ENCODE measurements at regions not wholly inside any gene's neighbourhood (a gene's known extent, or its start where the extent isn't known, plus 50 kb on each side); places are given as distances from the start of the nearest gene placed in this dataset.

DNA sequence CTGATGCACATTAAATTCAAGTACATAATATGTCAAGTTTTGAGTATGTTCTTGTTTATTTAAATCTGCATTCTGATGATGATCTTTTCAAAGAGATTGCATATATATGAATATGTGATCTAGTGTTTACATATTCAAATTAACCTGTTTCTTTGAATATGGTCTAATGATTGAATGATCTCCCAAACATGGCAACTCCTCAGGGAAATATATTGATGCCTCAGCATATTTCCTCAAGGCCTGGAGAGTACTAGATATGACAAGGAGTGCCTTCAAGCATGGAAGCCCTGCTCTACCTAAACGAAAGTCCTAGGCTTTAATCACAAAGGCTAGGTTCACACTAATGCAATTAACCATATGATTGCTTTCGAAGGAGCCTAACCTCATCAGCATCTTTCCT lies 532.8 kb downstream of the ZIC1 start:
- DNase-seq: no peak

DNA sequence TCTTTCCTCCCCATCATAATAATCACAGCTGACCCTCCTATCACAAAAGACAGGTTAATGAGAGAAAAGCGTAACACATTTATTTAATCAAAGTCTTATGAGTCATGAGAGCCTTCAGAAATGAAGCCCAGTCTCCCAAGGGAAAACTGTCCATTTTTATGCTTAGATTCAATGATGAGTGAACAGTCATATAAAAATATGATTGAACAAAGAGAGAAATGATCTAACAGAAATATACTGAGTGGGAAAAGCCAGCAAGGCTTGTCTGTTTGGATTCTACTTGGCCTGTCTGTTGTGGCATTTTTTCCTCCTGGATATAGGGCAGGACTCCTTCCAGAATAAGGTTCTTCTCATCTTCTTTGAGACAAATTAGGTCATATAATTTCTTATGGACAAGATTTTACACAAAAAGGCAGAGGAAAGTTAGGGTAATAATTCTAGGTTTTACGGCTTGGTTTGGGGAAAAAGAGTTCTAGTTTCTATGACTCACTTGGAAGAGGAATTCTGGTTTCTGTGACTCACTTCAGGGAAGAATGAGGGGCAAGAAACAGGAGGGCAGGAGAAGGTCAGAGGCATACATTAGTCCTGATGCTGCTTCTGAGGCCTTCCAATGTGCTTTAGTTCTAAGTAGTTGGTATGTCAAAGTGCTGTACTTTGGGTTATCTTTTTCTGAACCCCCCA lies 534.2 kb downstream of the ZIC1 start:
- DNase-seq: no peak

DNA sequence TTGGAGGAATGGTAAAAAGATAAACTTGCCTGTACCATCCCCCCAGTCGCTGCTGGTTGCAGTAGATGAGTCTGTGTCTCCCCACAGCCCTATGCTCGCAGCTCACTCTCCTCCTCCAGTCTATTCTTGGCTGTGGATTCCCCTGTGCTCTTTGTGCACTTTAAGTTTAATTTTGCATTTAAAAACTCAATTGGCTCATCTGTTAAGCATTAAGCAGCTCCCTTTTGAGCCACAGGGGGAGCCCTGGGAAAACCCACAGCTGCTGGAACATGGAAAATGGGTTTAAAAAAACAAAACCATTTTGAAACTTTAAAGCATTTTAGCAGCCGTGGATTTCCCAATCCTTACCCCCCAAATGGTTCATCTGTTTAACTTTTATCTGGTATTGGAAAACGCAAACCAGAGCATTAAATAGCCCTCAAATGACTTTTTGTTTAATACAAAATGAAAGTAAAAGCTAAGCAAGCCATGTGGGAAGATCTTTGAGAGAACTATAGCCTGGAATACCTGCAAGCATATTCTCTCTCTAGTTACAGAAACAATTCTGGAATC lies 536.9 kb downstream of the ZIC1 start:
- DNase-seq: no peak

DNA sequence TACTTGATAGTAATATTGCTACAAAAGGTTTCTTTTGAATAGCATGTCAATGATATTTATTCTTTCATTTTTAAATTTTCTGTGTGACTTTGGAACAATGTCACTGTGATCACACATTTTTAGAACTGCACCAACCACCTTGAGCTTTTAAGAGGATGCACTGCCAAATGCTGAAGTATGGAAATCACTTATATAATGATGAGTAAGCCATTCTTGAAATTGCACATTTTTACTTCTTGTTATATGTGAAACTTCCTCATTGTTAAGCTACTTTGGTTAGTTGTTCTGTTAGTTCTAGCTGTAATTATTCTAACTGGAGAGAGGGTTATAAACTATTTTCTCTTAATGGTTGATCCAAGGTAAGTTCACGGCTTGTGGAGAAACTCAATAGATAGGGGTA lies 547.5 kb downstream of the ZIC1 start:
- no peak for DNase-seq

DNA sequence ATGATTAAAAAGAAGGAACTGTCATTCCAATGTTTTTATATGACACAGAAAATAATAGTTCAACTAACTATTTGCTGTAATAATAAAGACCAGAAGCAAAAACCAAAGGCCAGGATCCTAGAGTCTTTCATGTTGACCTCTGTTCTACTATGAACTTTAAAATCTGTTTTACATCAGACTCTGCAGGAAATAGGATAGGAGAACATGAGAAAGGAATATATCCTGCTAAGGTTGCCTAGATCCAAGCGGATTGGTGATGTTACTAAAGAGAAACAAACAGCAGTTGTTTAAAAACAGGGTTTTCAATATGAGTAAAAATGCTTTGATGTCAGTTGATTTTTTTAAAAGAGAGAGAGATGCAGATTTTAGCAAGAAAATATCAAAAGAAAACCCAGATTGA lies 549.6 kb downstream of the ZIC1 start:
- DNase-seq: no peak

DNA sequence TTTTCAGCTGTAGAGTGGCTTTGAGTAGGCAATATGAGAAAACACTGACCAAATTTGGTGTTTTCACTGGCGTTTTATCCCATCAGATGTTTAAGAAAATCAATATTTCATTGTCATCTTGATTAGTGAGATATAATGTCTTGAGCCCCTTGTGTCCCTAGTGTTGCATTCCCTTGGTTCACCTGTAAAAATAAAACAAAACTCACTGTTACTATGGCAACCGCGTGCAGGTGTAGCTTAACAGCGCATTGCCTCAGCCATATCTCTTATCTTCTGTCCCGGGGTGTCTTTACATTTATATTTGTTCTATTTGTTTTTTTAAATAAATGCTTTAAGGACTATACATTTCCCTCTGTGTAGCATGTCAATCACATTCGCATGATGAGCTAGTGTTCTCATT lies 551.6 kb downstream of the ZIC1 start:
- no peak for DNase-seq

DNA sequence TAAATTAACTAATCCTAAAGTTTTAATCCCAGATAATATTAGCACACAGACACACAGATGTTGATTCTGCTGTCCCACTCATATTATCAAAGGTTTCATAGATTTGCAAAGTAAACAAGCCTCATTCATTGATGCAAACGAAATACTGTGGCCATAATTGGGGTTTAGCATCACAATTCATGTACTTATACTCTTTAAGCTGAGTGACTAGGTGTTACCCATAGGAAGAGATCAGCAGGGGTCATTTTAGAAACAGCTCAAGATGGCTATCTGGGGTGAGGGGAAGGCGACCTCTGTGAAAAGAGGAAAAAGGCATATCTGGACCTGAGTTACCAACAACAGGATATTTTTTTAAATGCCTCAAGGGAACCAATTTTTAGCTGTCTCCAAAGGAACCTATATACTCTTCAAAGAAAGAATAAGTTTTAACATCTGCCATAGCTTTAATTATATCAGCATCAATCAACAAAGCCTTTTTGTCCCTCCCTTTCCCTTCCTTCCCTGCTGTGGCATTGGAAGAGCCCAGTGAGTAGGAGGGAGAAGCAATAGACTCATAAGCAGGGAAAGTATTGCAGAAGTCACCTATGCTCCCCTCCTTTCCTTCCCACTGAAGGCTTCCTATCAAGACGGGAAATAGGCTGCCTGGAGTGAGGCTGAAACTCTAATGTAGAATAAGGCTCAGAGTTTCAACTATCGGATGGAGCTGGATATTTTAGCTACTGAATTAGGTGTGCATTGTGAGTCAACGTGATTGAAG lies 553.4 kb downstream of the ZIC1 start:
- DNase-seq: no peak

DNA sequence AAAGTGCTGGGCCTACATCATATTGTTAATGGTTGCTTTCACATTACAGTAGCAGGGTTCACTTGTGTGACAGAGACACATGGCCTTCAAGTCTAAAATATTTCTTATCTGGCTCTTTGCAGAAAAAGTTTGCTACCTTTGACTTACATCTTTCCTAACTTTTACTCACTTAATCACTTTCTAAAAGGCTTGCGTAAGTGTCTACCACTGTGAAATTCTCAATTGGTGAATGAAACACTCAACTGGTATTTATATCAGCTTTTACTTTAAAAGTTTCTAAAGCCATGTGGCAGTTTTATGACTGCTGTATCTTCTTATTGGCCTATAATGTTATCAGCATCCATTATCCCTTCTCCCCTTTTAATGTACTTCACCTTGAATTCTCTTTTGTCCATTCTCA lies 554.5 kb downstream of the ZIC1 start:
- DNase-seq: no peak

DNA sequence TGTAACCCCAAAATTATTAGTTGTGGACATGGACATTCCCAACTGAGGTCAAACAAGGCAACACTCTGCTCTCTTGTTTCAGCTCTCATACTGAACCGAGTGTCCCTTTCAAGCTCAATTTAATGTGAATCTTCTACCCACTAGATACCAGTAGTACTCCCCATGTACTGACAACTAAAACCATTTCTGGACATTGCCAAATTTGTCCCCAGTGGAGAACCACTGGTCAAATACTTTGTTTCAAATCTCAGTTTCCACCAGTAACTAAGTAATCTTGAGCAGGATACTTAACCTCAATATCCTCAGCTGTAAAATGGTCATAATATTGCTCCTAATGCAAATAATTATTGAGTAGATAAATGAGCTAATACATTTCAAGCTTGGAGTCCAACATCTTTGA lies 566.0 kb downstream of the ZIC1 start:
- DNase-seq: no peak

DNA sequence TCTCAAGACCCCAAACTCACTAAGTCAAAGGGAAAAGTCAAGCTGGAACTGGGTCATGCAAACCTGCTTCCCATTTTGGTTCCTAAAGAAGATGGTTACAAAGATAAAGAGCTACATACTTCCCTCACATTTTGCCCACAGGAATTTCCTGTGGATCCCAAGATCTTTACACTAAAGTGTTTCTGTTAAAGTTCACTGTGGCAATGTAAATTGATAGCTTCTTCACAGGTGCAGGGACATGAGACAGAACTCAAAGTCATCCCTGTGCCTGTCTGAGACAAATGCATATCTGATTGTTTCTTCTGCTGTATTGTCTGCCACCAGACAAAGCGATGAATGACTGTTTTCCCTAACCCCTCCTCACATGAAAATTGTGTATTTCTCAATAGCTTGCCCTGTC lies 567.8 kb downstream of the ZIC1 start:
- DNase-seq: no peak

DNA sequence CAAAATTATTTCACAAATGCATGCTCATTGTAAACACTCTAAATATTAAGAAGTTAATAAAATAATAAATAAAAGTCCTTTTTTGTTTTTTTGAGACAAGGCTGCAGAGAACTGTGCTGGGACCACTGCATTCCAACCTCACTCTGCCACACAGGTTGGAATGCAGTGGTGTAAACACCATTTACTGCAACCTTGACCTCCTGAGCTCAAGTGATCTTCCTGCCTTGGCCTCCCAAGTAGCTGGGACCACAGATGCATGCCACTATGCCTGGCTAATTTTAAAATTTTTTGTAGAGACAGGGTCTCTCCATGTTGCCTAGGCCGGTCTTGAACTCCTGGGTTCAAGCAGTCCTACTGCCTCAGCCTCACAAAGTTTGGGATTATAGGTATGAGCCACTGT lies 578.4 kb downstream of the ZIC1 start:
- no peak for DNase-seq

DNA sequence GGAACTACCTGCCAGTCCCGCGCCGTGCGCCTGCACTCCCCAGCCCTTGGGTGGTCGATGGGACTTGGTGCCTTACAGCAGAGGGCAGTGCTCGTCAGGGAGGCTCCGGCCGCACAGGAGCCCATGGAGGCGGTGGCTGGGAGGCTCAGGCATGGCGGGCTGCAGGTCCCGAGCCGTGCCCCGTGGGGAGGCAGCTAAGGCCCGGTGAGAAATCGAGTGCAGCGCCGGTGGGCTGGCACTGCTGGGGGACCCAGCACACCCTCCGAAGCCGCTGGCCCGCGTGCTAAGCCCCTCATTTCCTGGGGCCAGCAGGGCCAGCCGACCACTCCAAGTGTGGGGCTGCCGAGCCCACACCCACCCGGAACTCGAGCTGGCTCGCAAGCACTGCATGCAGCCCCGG lies 580.2 kb downstream of the ZIC1 start:
- DNase-seq: no peak

DNA sequence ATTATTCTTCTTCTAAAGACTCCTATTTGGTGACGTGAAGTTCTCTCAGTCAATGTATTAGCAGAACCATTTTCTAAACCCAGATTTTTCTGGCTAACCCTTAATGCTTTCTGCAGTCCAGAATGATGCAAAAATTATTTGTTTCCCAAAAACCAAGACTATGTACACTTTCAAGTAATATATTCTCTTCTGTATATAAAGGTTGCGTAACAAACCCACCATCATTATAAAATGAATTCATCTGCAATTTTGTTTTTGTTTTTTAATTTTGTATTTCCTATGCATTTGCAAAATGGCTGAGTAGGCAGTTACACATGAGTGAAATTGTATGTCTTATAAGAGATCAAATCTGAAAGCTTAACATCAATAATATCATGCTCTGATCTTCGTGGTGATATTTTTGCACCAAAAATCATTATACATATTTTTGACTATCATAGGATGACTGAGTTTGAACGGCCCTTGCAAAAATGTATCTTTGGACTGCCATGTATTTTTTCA lies 593.6 kb downstream of the ZIC1 start:
- no peak for DNase-seq

DNA sequence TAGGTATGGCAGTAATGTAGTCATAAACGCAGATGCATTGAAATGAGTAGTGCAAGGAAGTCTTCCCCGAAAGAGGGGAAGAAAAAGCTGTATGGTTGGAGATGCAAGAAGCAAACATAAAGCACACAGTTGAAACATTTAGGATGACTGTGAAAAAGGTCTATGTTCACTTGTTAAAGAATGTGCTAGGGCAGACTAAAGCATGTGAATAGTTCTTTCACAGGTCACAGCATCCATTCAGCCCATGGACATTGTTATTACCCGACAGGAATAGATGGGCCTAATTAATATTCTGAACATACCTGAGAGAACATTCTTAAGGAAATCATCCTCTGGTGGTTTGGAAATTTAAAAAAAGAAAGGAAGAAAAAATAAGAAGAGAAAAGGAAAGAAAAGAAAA lies 595.2 kb downstream of the ZIC1 start:
- DNase-seq: no peak

DNA sequence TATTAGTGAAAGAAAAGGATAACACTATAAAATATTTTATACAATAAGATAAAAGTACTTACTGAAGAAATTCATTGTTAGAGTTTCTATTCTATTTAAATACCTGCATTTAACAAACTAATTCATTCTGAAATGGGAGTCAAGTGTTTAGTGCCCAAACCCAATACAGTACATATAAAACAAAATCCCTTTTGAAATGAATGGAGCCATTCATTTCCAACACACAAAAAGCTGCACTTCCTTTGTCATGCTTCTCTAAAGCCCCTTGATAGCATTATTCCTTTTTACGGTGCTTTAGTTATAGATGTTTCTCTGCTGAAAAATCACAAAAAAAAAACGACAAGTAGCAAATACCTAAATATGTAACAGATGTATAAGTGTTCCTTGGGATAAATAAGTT lies 596.3 kb downstream of the ZIC1 start:
- no peak for DNase-seq

DNA sequence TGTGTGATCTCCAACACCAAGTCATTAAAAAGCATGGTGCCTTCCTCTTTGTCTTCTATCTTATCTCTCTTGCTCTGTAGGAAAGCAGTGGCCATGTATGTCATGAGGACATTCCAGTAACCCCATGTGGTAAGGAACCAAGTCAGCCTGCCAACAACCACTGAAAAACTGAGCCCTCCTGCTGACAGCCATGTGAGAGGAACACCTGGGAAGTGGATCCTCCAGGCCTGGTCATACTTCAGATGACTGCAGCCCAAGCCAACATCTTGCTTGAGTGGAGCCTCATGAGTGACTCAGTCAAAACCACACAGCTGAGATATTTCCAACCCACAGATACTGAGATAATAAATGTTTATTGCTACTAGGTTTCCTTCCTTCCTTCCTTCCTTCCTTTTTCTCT lies 597.3 kb downstream of the ZIC1 start:
- no peak for DNase-seq

DNA sequence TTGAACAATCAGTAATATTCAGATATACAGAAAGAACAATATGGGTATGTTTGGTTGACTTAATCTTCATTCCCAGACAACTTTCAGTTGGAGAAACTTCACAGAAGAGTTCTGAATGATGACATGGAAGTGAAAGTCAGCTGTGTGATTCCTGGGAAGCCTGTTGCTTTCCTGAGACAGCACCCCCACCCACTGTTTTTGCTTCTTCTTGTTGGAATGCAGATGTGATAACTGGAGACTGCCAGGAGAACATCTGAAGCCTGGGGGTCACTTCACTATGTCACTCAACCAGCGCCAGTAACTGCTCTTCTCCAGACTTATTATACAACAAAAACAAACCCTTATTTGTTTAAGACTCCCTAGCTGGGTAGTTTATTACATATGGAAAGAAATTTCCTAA lies 599.4 kb downstream of the ZIC1 start:
- DNase-seq: no peak

DNA sequence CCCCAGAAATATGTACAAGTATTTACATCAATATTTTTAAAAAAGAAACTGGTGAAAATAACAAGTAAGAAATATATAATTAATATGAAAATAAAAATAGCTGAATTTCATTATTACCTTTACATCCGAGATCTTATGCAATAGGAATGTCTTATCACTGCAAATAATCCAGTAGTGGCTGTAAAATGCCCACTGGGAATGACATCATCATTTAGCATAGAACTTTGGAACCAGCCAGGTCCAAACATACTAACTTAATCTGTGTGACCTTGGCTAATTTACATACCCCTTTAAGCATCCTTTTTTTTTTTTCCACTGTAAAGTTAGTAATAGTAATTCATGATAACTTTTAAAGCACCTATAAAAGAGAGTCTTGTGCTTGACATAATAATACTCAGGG lies 611.7 kb downstream of the ZIC1 start:
- DNase-seq: no peak

DNA sequence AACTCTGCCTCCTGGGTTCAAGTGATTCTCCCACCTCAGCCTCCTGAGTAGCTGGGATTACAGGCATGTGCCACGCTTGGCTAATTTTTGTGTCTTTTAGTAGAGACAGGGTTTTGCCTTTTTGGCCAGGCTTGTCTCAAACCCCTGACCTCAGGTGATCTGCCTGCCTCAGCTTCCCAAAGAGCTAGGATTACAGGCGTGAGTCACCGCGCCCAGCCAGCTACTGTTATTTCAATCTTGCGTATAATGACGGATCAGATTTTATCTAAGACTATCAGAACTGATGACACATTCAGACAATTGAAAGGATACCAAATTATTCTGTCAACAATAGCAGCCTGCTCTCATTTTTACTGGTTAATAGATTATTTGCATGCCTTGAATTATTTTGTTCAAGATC lies 612.2 kb downstream of the ZIC1 start:
- no peak for DNase-seq

DNA sequence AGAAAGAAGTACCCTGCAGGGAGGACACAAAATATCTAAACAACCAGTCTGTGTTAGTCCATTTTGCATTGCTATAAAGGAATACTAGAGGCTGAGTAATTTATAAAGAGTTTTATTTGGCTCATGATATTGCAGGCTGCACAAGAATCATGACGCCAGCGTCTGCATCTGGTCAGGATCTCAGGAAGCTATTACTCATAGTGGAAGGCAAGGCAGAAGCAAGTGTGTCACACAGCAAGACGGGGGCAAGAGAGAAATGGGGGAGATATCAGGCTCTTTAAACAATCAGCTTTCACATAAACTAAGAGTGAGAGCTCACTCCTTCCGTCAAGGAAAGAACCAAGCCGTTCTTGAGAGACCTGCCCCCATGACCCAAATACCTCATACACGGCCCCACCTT lies 614.8 kb downstream of the ZIC1 start:
- DNase-seq: no peak

DNA sequence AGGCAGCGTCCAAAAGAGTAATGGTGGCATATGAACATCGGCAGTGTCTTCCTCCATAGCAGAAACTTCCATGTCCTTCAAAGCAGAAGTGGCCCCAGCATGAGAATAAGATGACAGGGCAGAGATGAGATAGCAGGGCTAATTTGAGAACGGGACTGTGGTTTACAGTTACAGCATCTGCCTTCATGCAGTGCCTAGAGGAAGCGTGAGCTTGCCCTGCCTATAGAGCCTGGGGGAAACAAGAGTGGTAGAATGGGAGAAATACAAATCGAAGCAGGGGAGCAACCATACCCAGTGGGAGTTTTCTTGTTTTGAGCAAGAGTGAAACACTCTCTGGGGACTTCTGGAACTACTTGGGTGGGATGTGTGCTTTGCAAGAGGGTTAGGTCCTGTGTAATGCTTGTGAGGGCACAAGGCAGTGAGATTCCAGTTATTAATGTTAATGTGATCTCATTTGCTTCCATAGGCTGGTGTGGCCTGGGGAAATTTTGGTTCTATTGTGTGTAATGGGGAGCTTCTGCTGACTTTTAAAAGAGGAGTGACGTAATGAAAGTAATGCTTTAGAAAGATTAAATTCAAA lies 616.9 kb downstream of the ZIC1 start:
- no peak for DNase-seq

DNA sequence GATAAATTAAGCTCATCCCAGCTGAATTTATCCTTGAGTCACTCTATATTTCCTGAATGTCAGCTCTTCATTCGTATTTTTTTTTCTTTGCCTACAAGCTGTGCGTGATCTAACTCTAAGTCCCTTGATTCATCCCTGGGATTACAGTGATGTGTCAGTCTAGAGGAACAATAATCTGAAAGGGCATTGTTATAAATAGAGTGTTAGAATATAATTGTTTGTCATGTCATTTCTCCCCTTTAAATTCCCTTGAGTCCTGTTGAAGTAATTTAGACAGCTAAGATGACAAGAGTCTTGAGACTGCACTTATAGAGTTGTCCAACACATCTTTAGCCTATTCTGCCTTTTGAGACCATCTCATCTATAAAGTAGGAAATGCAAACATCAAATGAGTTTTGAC lies 621.8 kb downstream of the ZIC1 start:
- DNase-seq: no peak

DNA sequence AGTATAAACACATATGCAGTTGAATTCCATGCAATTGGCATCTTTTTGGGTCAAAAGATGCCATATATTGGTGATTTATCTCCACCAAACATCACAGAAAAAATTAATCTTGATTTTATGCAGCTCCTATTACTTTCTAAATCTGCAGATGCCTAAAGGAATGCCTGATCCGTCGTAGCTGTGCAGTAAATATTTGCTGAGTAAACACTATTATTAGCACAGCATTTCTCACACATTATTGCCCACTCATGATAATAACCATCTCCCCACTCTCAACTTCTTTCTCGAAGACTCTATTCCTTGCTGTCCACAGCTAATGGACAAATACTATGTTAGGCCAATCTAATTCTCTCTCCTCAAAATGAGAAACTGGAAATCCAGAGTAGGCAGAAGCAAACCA lies 625.2 kb downstream of the ZIC1 start:
- no peak for DNase-seq

DNA sequence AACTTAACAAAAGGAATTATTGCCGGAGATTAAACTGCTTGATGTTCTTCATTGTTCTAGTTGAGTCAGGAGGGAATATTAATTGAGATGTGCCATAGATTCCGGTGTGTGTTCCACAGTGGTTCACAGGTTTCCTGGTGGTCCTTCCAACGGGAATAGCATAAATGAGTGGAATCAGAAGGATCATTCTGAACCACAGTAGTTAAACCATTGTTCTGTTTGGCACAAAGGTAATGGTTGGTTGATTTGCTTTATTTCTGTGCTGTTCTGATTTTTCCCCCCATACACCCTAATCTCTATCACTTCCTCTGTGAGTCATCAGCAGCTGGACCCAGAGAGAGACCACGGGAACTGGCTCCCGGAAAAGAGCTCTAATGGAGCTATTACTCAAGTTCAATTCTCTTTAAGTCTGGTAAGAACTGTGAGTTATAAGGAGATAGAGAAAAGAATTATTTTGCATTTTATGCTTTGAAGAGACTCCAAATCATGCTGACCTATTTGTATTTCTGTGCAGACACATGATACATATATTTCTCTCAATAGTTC lies 627.2 kb downstream of the ZIC1 start:
- no peak for DNase-seq

All from NCI-H2029 (cell line).